ENCODE measurements at regions not wholly inside any gene's neighbourhood (a gene's known extent, or its start where the extent isn't known, plus 50 kb on each side); places are given as distances from the start of the nearest gene placed in this dataset.

DNA sequence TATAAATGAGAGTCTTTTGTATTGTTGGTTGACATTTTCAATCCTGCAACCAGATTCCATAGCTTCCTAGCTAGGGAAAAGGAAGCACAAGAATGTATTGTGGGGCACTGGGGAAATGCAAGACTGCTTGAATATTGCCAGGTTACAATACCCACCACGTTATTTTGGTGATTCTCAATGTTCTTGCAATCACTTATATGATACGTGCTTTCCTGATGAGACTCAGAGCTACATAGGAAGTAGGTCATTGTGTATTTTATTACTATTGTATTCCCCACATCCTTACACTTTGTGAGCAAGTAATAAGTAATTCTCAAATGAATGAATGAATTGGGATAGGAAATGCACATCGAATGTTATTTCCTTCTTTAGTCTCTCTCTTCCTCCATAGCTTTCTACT, 217.1 kb upstream of the CD180 start:
- no peak for DNase-seq
- Histone ChIP-seq H3K27ac (ENCODE audit: low read depth in 2 of 2, low read length in 2 of 2) (no peak overlapping the region), H3K9me3 (ENCODE audit: control insufficient read depth in 2 of 3, insufficient read depth in 1 of 3, low read length in 3 of 3) (no peaks in the 10 kb centered on the region), H3K9ac (ENCODE audit: low read length in 3 of 3) (no peak overlapping the region), H3K4me3 (ENCODE audit: low read length in 3 of 3) (no peak overlapping the region), H3K36me3 (ENCODE audit: control insufficient read depth in 2 of 3, insufficient read depth in 3 of 3, low read length in 3 of 3) (no peaks in the 10 kb centered on the region), H3K27me3 (ENCODE audit: control insufficient read depth, insufficient read depth, low read length) (no peaks in the 10 kb centered on the region), H3K4me1 (ENCODE audit: control insufficient read depth in 2 of 3, insufficient read depth in 2 of 3, low read depth in 1 of 3, low read length in 3 of 3) (no peaks in the 10 kb centered on the region)
- intact Hi-C loops (cut with DNase I), result no loop called here
- no peak for FAIRE-seq
- TF ChIP-seq, protein P1, sequence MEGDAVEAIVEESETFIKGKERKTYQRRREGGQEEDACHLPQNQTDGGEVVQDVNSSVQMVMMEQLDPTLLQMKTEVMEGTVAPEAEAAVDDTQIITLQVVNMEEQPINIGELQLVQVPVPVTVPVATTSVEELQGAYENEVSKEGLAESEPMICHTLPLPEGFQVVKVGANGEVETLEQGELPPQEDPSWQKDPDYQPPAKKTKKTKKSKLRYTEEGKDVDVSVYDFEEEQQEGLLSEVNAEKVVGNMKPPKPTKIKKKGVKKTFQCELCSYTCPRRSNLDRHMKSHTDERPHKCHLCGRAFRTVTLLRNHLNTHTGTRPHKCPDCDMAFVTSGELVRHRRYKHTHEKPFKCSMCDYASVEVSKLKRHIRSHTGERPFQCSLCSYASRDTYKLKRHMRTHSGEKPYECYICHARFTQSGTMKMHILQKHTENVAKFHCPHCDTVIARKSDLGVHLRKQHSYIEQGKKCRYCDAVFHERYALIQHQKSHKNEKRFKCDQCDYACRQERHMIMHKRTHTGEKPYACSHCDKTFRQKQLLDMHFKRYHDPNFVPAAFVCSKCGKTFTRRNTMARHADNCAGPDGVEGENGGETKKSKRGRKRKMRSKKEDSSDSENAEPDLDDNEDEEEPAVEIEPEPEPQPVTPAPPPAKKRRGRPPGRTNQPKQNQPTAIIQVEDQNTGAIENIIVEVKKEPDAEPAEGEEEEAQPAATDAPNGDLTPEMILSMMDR (IDR thresholded peaks at IDR 0.05; ENCODE audit: borderline replicate concordance, extremely low read depth, insufficient read depth), result no peak

DNA sequence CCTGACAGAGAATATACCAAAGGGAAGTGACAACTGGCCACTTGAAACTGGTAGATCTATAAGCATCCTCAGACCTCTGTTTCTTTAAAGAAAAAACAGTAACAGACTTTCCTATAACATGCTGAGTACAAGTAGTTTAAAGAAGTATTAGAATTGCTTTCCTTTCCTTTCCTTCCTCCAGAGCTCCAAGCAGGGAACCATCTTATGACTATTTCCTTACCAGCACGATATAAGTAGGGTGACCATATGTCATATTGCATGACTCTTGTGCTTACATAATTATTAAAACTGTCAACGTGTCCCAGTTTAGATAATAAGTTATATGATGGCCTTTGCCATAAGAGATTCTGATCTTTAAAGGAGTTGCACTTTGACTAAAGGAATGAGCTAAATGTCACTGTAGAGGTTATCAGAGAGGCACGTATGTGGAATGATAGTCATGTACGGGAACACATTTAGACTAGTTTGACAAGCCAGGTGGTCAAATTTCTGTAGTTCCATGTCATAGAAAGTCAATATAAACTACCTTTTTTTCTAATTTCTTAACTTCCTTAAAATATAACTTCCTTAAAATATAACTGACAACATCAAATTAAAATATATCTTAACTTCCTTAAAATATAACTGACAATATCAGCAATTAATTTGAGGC, 212.7 kb upstream of the CD180 start:
- no peaks in the 10 kb centered on the region for H3K9me3 ChIP-seq (ENCODE audit: control insufficient read depth in 2 of 3, insufficient read depth in 1 of 3, low read length in 3 of 3)
- no peaks in the 10 kb centered on the region for H3K36me3 ChIP-seq (ENCODE audit: control insufficient read depth in 2 of 3, insufficient read depth in 3 of 3, low read length in 3 of 3)
- FAIRE-seq, result no peak
- H3K4me3 ChIP-seq (ENCODE audit: low read length in 3 of 3), result no peak overlapping the region
- no peaks in the 10 kb centered on the region for H3K4me1 ChIP-seq (ENCODE audit: control insufficient read depth in 2 of 3, insufficient read depth in 2 of 3, low read depth in 1 of 3, low read length in 3 of 3)
- TF ChIP-seq, protein P1 (IDR thresholded peaks at IDR 0.05; ENCODE audit: borderline replicate concordance, extremely low read depth, insufficient read depth), result no peak
- DNase-seq, result no peak
- no peaks in the 10 kb centered on the region for H3K27me3 ChIP-seq (ENCODE audit: control insufficient read depth, insufficient read depth, low read length)
- intact Hi-C loops (cut with DNase I), result no loop called here
- no peak overlapping the region for H3K9ac ChIP-seq (ENCODE audit: low read length in 3 of 3)
- H3K27ac ChIP-seq (ENCODE audit: low read depth in 2 of 2, low read length in 2 of 2), result no peak overlapping the region

DNA sequence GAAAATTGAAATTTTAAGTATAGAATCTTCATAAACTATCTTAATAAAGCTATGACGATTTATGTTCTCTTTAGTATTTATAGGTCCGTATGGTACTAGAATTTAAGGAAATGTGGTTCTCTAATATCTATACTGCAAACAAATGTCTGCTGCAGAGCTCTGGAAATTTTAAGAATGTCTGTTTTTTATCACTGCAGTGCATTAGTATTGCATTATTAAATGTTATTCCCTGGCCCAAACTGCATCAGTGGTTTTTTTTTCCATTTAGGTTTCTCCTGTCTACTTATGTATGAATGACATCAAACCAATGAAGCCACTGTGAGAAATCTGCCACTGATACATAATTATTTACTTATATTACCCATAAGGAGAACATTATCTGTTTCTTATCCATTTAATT, 211.4 kb upstream of the CD180 start:
- no peak overlapping the region for H3K27ac ChIP-seq (ENCODE audit: low read depth in 2 of 2, low read length in 2 of 2)
- FAIRE-seq (no peak), DNase-seq (no peak)
- H3K4me1 ChIP-seq (ENCODE audit: control insufficient read depth in 2 of 3, insufficient read depth in 2 of 3, low read depth in 1 of 3, low read length in 3 of 3), result no peaks in the 10 kb centered on the region
- TF ChIP-seq, protein P1 (IDR thresholded peaks at IDR 0.05; ENCODE audit: borderline replicate concordance, extremely low read depth, insufficient read depth), result no peak
- H3K4me3 ChIP-seq (ENCODE audit: low read length in 3 of 3), result no peak overlapping the region
- H3K9me3 ChIP-seq (ENCODE audit: control insufficient read depth in 2 of 3, insufficient read depth in 1 of 3, low read length in 3 of 3), result no peaks in the 10 kb centered on the region
- no peaks in the 10 kb centered on the region for H3K36me3 ChIP-seq (ENCODE audit: control insufficient read depth in 2 of 3, insufficient read depth in 3 of 3, low read length in 3 of 3)
- no peak overlapping the region for H3K9ac ChIP-seq (ENCODE audit: low read length in 3 of 3)
- H3K27me3 ChIP-seq (ENCODE audit: control insufficient read depth, insufficient read depth, low read length), result no peaks in the 10 kb centered on the region
- intact Hi-C loops (cut with DNase I), result no loop called here

DNA sequence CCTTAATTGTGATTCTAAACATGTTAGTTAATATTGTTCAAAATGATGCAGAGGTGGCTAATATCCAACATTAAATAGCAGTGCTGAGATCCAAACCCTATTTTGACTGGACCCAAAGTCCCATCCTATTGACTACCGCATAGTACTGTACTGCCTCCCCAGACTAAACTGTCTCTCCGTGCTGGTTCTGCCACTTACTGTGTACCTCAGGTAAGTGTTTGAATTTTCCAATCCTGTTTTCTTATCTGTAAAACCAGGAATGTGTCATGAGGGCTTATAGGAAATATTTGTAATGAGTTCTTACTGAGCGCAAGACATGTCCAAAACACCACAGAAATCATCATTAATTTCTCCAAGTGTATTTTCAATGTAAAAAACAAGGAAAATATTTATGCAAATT, 209.2 kb upstream of the CD180 start:
- H3K27me3 ChIP-seq (ENCODE audit: control insufficient read depth, insufficient read depth, low read length), result no peaks in the 10 kb centered on the region
- DNase-seq (no peak), FAIRE-seq (no peak)
- TF ChIP-seq, protein P1 (IDR thresholded peaks at IDR 0.05; ENCODE audit: borderline replicate concordance, extremely low read depth, insufficient read depth), result no peak
- no peaks in the 10 kb centered on the region for H3K36me3 ChIP-seq (ENCODE audit: control insufficient read depth in 2 of 3, insufficient read depth in 3 of 3, low read length in 3 of 3)
- no peaks in the 10 kb centered on the region for H3K4me1 ChIP-seq (ENCODE audit: control insufficient read depth in 2 of 3, insufficient read depth in 2 of 3, low read depth in 1 of 3, low read length in 3 of 3)
- H3K9ac ChIP-seq (ENCODE audit: low read length in 3 of 3), result no peak overlapping the region
- H3K27ac ChIP-seq (ENCODE audit: low read depth in 2 of 2, low read length in 2 of 2), result no peak overlapping the region
- intact Hi-C loops (cut with DNase I), result no loop called here
- no peaks in the 10 kb centered on the region for H3K9me3 ChIP-seq (ENCODE audit: control insufficient read depth in 2 of 3, insufficient read depth in 1 of 3, low read length in 3 of 3)
- H3K4me3 ChIP-seq (ENCODE audit: low read length in 3 of 3), result no peak overlapping the region

Measured in kidney (tissue), 13 donors.